ENCODE measurements at regions not wholly inside any gene's neighbourhood (a gene's known extent, or its start where the extent isn't known, plus 50 kb on each side); places are given as distances from the start of the nearest gene placed in this dataset.

DNA sequence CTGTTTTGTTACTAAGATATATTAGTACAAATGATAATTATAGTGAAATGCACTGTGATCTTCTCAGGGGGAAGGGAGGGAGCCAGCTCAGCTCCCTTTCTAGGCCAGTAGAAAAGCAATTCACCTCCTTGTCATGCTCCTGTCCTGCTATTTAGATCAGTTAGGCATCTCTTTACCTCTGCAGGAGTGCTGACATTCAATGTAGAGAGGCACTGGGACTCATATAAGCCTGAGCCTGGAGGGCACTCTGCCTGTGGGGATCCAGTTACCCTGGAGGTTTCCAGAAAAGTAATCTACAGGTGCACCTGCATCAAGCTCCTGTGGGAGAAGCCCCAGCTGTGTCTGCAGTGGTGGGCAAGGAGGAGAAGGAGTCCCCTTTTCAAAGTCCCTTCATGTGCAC is 277.0 kb downstream of the CPS1 start:
- TF ChIP-seq, protein P1, sequence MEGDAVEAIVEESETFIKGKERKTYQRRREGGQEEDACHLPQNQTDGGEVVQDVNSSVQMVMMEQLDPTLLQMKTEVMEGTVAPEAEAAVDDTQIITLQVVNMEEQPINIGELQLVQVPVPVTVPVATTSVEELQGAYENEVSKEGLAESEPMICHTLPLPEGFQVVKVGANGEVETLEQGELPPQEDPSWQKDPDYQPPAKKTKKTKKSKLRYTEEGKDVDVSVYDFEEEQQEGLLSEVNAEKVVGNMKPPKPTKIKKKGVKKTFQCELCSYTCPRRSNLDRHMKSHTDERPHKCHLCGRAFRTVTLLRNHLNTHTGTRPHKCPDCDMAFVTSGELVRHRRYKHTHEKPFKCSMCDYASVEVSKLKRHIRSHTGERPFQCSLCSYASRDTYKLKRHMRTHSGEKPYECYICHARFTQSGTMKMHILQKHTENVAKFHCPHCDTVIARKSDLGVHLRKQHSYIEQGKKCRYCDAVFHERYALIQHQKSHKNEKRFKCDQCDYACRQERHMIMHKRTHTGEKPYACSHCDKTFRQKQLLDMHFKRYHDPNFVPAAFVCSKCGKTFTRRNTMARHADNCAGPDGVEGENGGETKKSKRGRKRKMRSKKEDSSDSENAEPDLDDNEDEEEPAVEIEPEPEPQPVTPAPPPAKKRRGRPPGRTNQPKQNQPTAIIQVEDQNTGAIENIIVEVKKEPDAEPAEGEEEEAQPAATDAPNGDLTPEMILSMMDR (IDR thresholded peaks at IDR 0.05; ENCODE audit: low read length): no peak
- TF ChIP-seq EZH2 (optimal IDR thresholded peaks at IDR 0.05; ENCODE audit: low read depth, low read length) (no peak), EZH2phosphoT487 (IDR thresholded peaks at IDR 0.05; ENCODE audit: low read length) (no peak)
